ENCODE measurements at regions not wholly inside any gene's neighbourhood (a gene's known extent, or its start where the extent isn't known, plus 50 kb on each side); places are given as distances from the start of the nearest gene placed in this dataset.

- DNase-seq (ENCODE audit: low read depth) = no peak
Measured at GRCh38 chr7:132733860-132734259, 157.6 kb upstream of the PLXNA4 start.

GRCh38 chr7:132732321-132732865 is 156.1 kb upstream of the PLXNA4 start:
- no peak for DNase-seq (ENCODE audit: low read depth)

GRCh38 chr7:132730105-132730504 is 153.8 kb upstream of the PLXNA4 start:
- no peak for DNase-seq (ENCODE audit: low read depth)

GRCh38 chr7:132723506-132724081 is 147.3 kb upstream of the PLXNA4 start:
- no peak for DNase-seq (ENCODE audit: low read depth)

GRCh38 chr7:132720835-132721234 is 144.6 kb upstream of the PLXNA4 start:
- DNase-seq (ENCODE audit: low read depth) = no peak

- no peak for DNase-seq (ENCODE audit: low read depth)
Measured at GRCh38 chr7:132713893-132714292, 137.6 kb upstream of the PLXNA4 start.

- peak; percentile 3 for DNase-seq (ENCODE audit: low read depth)
Measured at GRCh38 chr7:132709971-132710567, 133.8 kb upstream of the PLXNA4 start.

GRCh38 chr7:132708470-132708869 is 132.2 kb upstream of the PLXNA4 start:
- no peak for DNase-seq (ENCODE audit: low read depth)

- no peak for DNase-seq (ENCODE audit: low read depth)
Measured at GRCh38 chr7:132705146-132705545, 128.9 kb upstream of the PLXNA4 start.

GRCh38 chr7:132703742-132704141 is 127.5 kb upstream of the PLXNA4 start:
- no peak for DNase-seq (ENCODE audit: low read depth)

- DNase-seq (ENCODE audit: low read depth) = no peak
Measured at GRCh38 chr7:132697003-132697402, 120.7 kb upstream of the PLXNA4 start.

GRCh38 chr7:132696332-132696731 is 120.1 kb upstream of the PLXNA4 start:
- no peak for DNase-seq (ENCODE audit: low read depth)

GRCh38 chr7:132691201-132691600 is 114.9 kb upstream of the PLXNA4 start:
- no peak for DNase-seq (ENCODE audit: low read depth)

GRCh38 chr7:132690174-132690573 is 113.9 kb upstream of the PLXNA4 start:
- DNase-seq (ENCODE audit: low read depth) = no peak

- DNase-seq (ENCODE audit: low read depth) = no peak
Measured at GRCh38 chr7:132687981-132688383, 111.7 kb upstream of the PLXNA4 start.

- DNase-seq (ENCODE audit: low read depth) = no peak
Measured at GRCh38 chr7:132687016-132687415, 110.7 kb upstream of the PLXNA4 start.

GRCh38 chr7:132685277-132685676 is 109.0 kb upstream of the PLXNA4 start:
- DNase-seq (ENCODE audit: low read depth) = no peak

- DNase-seq (ENCODE audit: low read depth) = no peak
Measured at GRCh38 chr7:132683896-132684690, 107.8 kb upstream of the PLXNA4 start.

GRCh38 chr7:132681951-132682350 is 105.7 kb upstream of the PLXNA4 start:
- DNase-seq (ENCODE audit: low read depth) = no peak

GRCh38 chr7:132680590-132680989 is 104.3 kb upstream of the PLXNA4 start:
- DNase-seq (ENCODE audit: low read depth) = no peak

- no peak for DNase-seq (ENCODE audit: low read depth)
Measured at GRCh38 chr7:132678656-132679055, 102.4 kb upstream of the PLXNA4 start.

- no peak for DNase-seq (ENCODE audit: low read depth)
Measured at GRCh38 chr7:132677918-132678317, 101.6 kb upstream of the PLXNA4 start.

Data from activated T-cell treated with anti-CD3 and anti-CD28 coated beads for 1 hour (primary cell).